NOMO-1 (cell line): ENCODE measurements at regions not wholly inside any gene's neighbourhood (a gene's known extent, or its start where the extent isn't known, plus 50 kb on each side); places are given as distances from the start of the nearest gene placed in this dataset.

Experiments
- DNase-seq, 2 experiments: peaks; one replicate each; lab custom pipeline; 2025; ENCODE audit not compliant: unreplicated experiment in 2 of 2; lab: John Stamatoyannopoulos, UW

- DNase-seq = no peak
These were observed 478.4 kb downstream of the HS3ST3B1 start for GRCh38 chr17:14779241-14779640.

GRCh38 chr17:14777291-14777690 is 476.4 kb downstream of the HS3ST3B1 start:
- DNase-seq = no peak

- no peak for DNase-seq
These were observed 475.9 kb downstream of the HS3ST3B1 start for GRCh38 chr17:14776791-14777190.

- peak in 1 of 2 experiments; percentile 39 for DNase-seq
These were observed 475.0 kb downstream of the HS3ST3B1 start for GRCh38 chr17:14775731-14776492.

GRCh38 chr17:14774774-14775173 is 473.9 kb downstream of the HS3ST3B1 start:
- no peak for DNase-seq

GRCh38 chr17:14772776-14773175 is 471.9 kb downstream of the HS3ST3B1 start:
- peak; percentile 23 to 34 for DNase-seq

- no peak for DNase-seq
These were observed 470.7 kb downstream of the HS3ST3B1 start for GRCh38 chr17:14771543-14771942.

GRCh38 chr17:14768923-14769322 is 468.0 kb downstream of the HS3ST3B1 start:
- DNase-seq = peak in 1 of 2 experiments; percentile 6

GRCh38 chr17:14762736-14763479 is 462.0 kb downstream of the HS3ST3B1 start:
- no peak for DNase-seq

GRCh38 chr17:14760719-14761411 is 460.0 kb downstream of the HS3ST3B1 start:
- no peak for DNase-seq

- no peak for DNase-seq
These were observed 459.3 kb downstream of the HS3ST3B1 start for GRCh38 chr17:14760212-14760611.

GRCh38 chr17:14759325-14759724 is 458.4 kb downstream of the HS3ST3B1 start:
- no peak for DNase-seq

GRCh38 chr17:14756479-14756878 is 455.6 kb downstream of the HS3ST3B1 start:
- no peak for DNase-seq

GRCh38 chr17:14755002-14755401 is 454.1 kb downstream of the HS3ST3B1 start:
- no peak for DNase-seq

- no peak for DNase-seq
These were observed 452.5 kb downstream of the HS3ST3B1 start for GRCh38 chr17:14753383-14753782.

- no peak for DNase-seq
These were observed 451.1 kb downstream of the HS3ST3B1 start for GRCh38 chr17:14752011-14752410.

- no peak for DNase-seq
These were observed 450.0 kb downstream of the HS3ST3B1 start for GRCh38 chr17:14750866-14751265.

- no peak for DNase-seq
These were observed 448.4 kb downstream of the HS3ST3B1 start for GRCh38 chr17:14749269-14749668.

- peak; percentile 74 to 91 for DNase-seq
These were observed 447.3 kb downstream of the HS3ST3B1 start for GRCh38 chr17:14748036-14748710.

GRCh38 chr17:14747603-14747950 is 446.7 kb downstream of the HS3ST3B1 start:
- DNase-seq = peak in 1 of 2 experiments; percentile 55
